ENCODE measurements at regions not wholly inside any gene's neighbourhood (a gene's known extent, or its start where the extent isn't known, plus 50 kb on each side); places are given as distances from the start of the nearest gene placed in this dataset.
"Not testable (repeated sequence)": the region's sequence is repeated elsewhere in the genome, so short reads cannot be mapped to it uniquely, and the experiment has no call there.

DNA sequence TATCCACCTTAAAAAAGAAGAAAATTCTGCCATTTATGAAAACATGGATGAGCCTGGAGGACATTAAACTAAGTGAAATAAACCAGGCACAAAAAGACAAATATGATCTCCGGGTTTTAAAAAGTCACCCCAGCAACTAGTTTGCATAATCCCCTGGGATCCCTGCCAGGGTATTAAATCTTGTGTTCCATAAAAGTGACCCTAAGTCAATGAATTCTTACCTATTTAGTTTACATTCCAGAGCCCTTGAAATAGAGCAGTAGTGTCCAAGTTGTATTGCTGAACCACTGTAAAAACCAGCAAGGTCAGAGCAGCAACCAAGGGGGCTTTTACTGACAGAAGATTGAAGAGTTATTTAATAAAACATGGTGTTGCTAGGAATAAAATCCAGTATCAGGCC is 716.8 kb upstream of the BCHE start:
- peak in 1 of 4 donors; percentile 3 for DNase-seq (ENCODE audit: low read depth in 4 of 4, low spot score in 2 of 4)

- DNase-seq (ENCODE audit: low read depth in 4 of 4, low spot score in 2 of 4) = no peak
These were observed 696.5 kb upstream of the BCHE start for GRCh38 chr3:166533740-166534139.

DNA sequence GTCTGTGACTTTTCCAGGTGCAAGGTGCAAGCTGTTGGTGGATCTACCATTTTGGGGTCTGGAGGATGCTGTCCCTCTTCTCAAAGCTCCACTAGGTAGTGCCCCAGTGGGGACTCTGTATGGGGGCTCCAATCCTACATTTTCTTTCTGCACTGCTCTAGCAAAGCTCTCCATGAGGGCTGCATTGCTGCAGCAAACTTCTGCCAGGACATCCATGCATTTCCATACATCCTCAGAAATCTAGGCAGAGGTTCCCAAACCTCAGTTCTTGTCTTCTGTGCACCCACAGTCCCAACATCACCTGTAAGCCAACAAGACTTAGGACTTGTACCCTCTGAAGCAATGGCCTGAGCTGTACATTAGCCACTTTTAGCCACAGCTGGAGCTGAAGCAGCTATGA is 694.5 kb upstream of the BCHE start:
- DNase-seq (ENCODE audit: low read depth in 4 of 4, low spot score in 2 of 4) = no peak

GRCh38 chr3:166527325-166527724 is 690.1 kb upstream of the BCHE start:
- DNase-seq (ENCODE audit: low read depth in 4 of 4, low spot score in 2 of 4) = no peak

GRCh38 chr3:166526881-166527280 is 689.7 kb upstream of the BCHE start:
- no peak for DNase-seq (ENCODE audit: low read depth in 4 of 4, low spot score in 2 of 4)

- no peak for DNase-seq (ENCODE audit: low read depth in 4 of 4, low spot score in 2 of 4)
These were observed 684.8 kb upstream of the BCHE start for GRCh38 chr3:166522017-166522416.

DNA sequence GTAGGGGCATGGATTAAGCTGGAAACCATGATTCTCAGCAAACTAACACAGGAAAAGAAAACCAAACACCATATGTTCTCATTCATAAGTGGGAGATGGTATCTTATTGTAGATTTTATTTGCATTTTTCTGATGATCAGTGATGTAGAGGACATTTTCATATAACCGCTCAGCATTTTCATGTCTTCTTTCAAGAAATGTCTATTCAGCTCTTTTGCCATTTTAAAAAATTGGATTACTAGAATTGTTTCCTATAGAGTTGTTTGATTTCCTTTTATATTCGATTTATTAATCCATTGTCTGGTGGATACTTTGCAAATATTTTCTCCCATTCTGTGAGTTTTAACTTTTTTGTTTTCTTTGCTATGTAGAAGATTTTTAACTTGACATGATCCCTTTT is 682.2 kb upstream of the BCHE start:
- DNase-seq (ENCODE audit: low read depth in 4 of 4, low spot score in 2 of 4) = no peak

DNA sequence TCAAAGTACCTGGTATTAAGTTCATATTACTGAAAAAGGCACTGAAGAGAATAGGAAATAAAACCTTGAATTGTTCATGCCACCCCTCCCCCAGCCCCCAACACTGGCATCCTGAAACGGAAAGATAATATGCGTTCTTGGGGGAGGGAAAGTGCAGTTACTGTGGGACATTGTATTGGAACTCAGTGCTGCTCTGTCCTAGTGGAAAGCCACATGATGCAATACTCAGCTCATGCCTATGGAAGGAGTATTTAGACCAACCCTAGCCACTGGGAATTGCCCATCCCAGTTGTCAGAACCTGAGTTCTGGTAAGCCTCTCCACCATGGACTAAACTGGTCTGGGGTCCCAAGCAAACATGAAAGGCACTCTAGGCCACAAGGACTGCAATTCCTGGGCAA is 680.8 kb upstream of the BCHE start:
- DNase-seq (ENCODE audit: low read depth in 4 of 4, low spot score in 2 of 4) = no peak

DNA sequence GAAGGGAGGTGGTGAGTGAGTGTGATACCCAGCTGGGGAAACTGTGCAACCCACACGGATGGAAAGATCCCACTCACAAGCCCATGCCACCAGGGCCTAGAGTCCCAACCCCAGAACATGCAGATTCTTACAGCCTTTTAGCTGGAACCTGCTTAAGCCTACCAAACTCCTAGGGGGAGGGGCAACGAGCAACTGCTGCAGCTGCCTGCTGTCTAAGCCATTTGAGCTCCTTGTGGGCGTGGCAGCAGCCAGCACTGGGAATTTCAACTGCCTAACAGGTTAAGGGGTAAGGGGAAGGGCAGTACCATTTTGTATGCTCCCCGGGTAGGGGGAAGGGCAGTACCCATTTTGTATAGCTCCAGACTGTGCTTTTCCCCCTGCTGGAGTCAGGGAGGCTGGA is 673.2 kb upstream of the BCHE start:
- no peak for DNase-seq (ENCODE audit: low read depth in 4 of 4, low spot score in 2 of 4)

- not testable (repeated sequence) for DNase-seq (ENCODE audit: low read depth in 4 of 4, low spot score in 2 of 4)
These were observed 663.2 kb upstream of the BCHE start for GRCh38 chr3:166500420-166500819.

- no peak for DNase-seq (ENCODE audit: low read depth in 4 of 4, low spot score in 2 of 4)
These were observed 662.4 kb upstream of the BCHE start for GRCh38 chr3:166499636-166500035.

DNA sequence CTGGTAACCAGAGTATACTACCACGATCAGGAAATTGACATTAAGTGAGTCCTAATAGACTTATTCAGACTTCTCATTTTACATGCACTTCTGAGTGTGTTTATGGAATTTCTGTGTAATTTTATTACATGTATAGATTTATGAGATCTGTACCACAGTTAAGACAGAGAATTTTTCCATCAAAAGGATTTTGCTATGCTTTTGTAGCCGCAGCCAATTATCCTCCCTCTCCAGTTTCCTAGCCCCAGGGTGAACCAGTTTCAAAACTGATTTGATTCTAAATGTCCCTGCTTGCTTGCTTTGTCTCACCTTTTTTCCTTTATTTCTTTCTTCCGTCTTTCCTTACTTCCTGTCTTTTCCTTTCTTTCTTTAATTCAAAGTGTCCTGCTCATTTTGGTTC is 661.2 kb upstream of the BCHE start:
- DNase-seq (ENCODE audit: low read depth in 4 of 4, low spot score in 2 of 4) = no peak

- no peak for DNase-seq (ENCODE audit: low read depth in 4 of 4, low spot score in 2 of 4)
These were observed 652.6 kb upstream of the BCHE start for GRCh38 chr3:166489826-166490225.

DNA sequence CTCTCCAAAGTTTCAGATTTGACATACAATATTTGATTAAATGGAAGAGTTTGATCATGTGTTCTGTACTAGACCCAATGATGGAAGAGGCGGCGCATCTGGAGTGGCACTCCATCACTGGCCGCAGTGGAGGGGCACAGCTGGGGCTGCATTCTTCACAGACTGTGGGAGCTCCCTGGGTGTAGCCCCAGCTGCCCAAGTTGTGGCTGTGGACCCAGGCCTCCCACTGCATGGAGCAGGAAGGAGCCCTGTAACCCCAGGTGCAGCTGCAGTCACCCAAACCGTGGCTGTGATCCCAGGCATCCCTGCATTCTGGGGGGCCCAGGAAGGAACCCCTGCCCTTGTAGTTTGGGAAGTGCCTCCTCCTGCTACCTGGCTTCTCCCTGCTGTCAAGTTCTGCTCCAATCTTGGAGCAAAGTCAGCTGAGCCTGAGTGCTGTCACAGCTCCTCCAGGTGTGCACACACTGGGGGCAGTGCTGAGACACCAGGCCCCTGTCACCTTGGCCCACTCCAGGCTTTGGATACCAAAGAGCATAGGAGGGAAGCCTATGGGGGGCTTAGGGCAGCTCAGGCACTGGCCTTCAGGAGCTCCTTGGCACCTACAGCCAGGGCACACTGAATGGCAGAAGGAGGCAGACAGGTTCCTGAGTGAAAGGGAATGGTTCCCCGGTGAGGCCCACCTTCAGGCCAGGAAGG is 651.9 kb upstream of the BCHE start:
- no peak for DNase-seq (ENCODE audit: low read depth in 4 of 4, low spot score in 2 of 4)

DNA sequence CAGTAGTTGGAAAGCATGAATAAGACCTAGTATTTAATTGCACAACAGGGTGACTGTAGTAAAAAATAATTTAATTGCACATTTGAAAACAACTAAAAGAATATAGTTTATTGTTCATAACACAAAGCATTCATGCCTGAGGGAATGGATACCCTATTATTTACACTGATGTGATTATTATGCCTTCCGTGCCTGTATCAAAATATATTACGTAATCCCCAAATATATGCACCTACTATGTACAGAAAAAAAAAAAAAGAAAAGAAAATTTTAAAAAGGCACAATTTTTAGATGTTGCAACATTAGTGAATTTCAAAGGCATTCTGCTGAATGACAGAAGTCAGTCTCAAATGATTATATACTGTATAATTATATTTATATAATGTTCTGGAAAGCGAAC is 647.2 kb upstream of the BCHE start:
- no peak for DNase-seq (ENCODE audit: low read depth in 4 of 4, low spot score in 2 of 4)

DNA sequence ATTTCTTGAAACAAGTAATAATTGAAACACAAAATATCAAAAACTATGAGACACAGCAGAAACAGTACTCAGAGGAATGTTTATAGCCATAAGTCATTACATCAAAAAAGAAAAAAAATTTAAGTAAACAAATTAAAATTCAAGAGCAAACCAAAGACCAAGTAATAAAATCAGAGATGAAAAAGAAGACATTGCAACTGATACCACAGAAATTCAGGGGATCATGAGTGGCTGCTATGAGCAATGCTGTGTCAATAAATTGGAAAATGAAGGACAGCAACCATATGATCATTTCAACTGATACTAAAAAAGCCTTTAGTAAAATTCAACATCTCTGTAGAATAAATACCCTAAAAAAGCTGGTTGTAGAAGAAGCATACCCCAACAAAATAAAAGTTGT is 644.1 kb upstream of the BCHE start:
- no peak for DNase-seq (ENCODE audit: low read depth in 4 of 4, low spot score in 2 of 4)

DNA sequence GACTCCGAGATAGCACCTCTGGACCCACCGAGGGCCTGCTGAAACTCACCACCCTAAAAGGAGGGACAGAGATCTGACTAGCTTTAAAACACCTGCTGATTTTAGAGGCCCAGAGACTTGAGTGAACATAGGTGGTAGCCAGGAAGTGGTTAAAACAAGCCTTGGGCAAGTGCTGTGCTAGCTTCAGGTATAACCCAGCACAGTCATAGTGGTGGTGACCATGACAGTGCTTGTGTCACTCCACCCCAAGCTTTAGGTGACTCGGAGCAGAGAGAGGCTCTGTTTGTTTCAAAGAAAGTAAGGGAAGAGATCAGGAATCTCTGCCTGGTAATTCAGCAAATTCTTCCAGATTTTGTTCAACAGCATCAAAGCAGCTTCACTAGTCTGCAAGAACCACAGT is 641.1 kb upstream of the BCHE start:
- no peak for DNase-seq (ENCODE audit: low read depth in 4 of 4, low spot score in 2 of 4)

DNA sequence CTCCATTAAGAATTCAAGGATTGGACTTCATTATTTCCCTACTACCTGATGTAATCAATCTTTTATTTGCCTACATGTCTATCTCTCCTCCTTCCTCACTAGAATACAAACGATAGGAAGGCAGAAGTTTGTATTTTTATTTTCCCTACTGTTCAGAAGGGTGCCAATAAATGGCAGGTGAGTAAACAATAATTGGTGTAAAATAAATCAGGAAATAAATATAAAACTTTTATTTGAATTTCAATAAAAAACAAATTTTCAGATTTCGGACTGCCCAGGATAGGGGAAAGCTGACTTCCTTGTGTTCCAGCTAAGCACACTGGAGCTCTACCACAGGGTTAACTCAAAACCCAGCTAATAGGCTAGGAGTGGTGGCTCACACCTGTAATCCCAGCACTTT is 636.3 kb upstream of the BCHE start:
- DNase-seq (ENCODE audit: low read depth in 4 of 4, low spot score in 2 of 4) = no peak

GRCh38 chr3:166472015-166472414 is 634.8 kb upstream of the BCHE start:
- no peak for DNase-seq (ENCODE audit: low read depth in 4 of 4, low spot score in 2 of 4)

DNA sequence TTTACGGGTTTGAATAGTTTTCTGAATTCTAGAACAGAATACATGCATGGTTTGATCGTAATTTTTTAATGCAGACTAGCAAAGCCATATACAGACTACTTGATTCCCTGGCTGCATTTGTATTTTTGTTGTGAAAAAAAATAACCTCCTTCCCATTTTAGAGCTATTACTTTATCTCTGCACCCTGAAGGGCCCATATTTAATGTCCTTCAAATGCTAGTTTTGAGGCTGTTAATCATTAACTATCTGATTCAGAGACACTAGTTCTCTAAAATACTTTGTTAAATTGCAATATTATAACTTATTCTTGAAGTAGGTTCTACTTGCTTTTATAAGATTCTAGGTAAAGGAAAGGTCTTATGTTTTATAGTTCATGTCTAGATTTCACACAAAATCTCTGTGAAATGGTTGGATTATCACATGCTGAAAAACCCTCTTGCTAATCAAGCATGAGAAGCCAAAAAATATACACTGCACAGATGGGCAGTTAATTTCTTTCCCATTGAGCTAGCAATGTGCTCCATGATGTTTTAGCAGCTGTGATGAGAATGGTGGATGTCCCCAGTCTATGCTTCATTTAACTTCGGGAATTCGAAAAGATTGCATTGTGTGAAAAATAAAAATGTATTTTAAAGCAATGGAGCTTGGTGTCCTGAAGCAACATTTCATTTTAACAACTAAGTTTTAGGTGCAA is 634.0 kb upstream of the BCHE start:
- no peak for DNase-seq (ENCODE audit: low read depth in 4 of 4, low spot score in 2 of 4)

- DNase-seq (ENCODE audit: low read depth in 4 of 4, low spot score in 2 of 4) = no peak
These were observed 625.8 kb upstream of the BCHE start for GRCh38 chr3:166462891-166463470.

DNA sequence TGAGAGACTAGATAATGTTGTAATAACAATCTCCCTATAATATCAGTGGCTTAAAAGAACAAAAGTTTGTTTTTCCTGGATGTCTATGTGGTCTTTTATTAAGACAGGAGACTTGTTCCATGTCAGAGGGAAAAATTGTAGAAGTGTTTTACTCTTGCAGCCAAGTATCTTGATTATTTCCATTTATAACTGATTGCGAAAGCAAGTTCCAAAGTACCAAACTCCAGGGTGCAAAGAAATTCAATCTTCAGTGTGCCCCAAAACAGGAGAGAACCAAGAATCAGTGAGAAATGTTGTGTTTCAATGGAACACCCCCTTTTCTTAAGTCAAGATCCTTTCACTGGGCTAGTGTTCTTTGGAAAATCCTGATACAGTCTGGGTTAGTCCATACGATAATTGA is 624.4 kb upstream of the BCHE start:
- no peak for DNase-seq (ENCODE audit: low read depth in 4 of 4, low spot score in 2 of 4)

All from left renal cortex interstitium (tissue), 4 donors.